Muscle layer of duodenum (tissue), 2 donors: ENCODE measurements at regions not wholly inside any gene's neighbourhood (a gene's known extent, or its start where the extent isn't known, plus 50 kb on each side); places are given as distances from the start of the nearest gene placed in this dataset.
"Not testable (repeated sequence)": the region's sequence is repeated elsewhere in the genome, so short reads cannot be mapped to it uniquely, and the experiment has no call there.

Experiments used
- H3K27ac ChIP-seq: one replicate; pipeline ENCODE4 v1.7.0; 2013; ENCODE audit warnings: mild to moderate bottlenecking, low read length
- H3K27me3 ChIP-seq: one replicate; pipeline ENCODE4 v1.7.0; 2013; ENCODE audit warnings: low read depth, mild to moderate bottlenecking, control low read depth, low read length
- H3K36me3 ChIP-seq, 2 donors: one replicate each; pipeline ENCODE4 v1.7.0; 2013; ENCODE audit warnings: low read length in 2 of 2, control low read depth in 1 of 2, mild to moderate bottlenecking in 1 of 2; ENCODE audit not compliant: insufficient read depth in 2 of 2, control insufficient read depth in 1 of 2
- H3K4me1 ChIP-seq, 2 donors: one replicate each; pipeline ENCODE4 v1.7.0; 2013; ENCODE audit warnings: low read length in 2 of 2, mild to moderate bottlenecking in 2 of 2, control low read depth in 1 of 2, moderate library complexity in 1 of 2; ENCODE audit not compliant: insufficient read depth in 2 of 2, control insufficient read depth in 1 of 2
- H3K4me3 ChIP-seq, 2 donors: one replicate each; pipeline ENCODE4 v1.7.0; 2013; ENCODE audit warnings: low read length in 2 of 2, low read depth in 1 of 2, mild to moderate bottlenecking in 1 of 2
- H3K9me3 ChIP-seq, 2 donors: one replicate each; pipeline ENCODE4 v1.7.0; 2013; ENCODE audit warnings: low read length in 2 of 2, control low read depth in 1 of 2, mild to moderate bottlenecking in 1 of 2; ENCODE audit not compliant: control insufficient read depth in 1 of 2
- donor health status: healthy.

DNA sequence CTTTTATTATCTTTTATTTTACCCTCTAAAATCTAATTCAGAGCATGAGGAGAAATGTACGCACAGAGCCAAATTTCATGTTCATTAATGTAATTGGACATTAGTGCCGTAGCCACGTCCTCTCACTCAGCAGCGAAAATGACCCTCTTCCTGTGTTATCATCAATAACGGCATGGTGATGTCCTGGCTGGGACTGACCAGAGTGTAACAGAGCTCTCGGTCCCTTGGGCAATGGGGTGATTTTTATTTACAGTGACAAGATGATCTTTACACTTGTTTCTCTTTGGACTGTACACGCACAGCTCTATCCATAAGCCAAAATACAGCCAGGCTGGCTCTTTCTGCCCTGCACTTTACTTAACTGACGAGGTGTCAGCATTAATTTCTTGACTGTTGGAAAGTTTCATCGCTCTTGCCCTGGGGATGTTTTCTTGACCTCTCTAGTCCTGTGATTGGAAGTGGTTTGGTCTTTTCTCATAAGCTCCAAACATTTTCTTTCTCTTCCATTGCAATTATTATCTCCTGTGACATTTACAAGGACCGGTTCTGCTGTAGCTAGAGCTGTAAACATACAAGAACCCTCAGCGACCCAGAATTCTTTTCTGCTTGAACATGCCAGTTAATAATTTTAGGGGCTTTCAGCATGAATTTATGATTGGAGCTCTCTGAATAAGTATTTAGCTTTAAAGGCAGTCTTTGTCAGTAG, 308.0 kb upstream of the PIK3C3 start:
- Histone ChIP-seq H3K4me1 (no peaks in the 10 kb centered on the region), H3K9me3 (no peaks in the 10 kb centered on the region), H3K4me3 (no peak overlapping the region), H3K27ac (no peak overlapping the region), H3K27me3 (no peaks in the 10 kb centered on the region), H3K36me3 (no peaks in the 10 kb centered on the region)

DNA sequence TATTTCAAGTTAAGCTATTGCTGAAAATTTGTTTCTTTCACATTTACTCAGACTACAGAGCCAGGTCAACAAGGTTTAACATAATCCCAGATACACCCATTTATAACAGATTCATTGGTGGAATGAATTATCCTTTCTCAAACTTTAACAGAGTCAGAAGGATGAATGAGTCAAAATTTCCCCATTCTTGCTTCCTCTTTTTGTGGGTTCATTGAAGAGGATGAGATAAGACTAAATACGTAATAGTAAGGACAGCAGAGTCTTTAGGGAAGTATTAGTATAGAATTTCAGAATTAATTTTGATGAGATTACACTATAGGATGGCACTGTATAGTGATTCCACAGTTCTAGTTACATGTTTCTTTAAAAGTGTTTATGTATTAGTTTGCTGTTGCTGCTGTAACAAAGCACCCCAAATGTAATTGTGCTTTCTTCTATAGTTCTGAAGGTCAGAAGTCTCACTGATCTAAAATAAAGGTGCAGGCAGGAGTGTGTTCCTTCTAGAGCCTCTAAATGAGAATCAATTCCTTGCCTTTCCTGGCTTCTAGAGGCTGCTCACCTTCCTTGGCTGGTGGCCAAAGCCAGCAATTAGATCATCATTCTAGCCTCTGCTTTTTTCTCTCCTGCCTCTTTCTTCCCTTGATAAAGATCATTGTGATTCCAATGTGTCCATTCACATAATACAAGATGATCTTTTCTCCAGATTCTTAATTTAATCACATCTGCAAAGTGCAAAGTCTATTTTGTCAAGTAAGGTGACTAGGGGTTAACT, 309.3 kb upstream of the PIK3C3 start:
- Histone ChIP-seq H3K9me3 (no peaks in the 10 kb centered on the region), H3K27ac (no peak overlapping the region), H3K27me3 (no peaks in the 10 kb centered on the region), H3K36me3 (no peaks in the 10 kb centered on the region), H3K4me3 (no peak overlapping the region), H3K4me1 (no peaks in the 10 kb centered on the region)

DNA sequence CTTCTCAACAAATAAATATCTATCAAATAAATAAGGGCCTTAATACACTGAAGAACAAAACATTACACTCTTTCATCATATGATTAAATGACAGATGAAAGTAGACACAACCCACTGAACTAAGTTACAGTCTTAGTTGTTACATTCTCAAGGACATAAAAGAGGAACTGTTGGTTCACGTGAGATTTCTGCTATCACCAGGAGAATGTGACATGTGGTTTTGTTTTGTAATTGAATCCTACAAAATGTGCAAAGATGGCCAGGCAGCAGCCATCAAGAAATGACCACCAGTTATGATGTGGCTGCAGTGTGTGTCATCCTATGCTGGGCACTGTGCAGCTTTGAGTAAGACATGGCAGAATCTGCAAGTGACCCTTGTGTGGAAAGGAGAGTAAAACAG, 310.6 kb upstream of the PIK3C3 start:
- Histone ChIP-seq H3K4me1 (no peaks in the 10 kb centered on the region), H3K4me3 (no peak overlapping the region), H3K27me3 (no peaks in the 10 kb centered on the region), H3K27ac (no peak overlapping the region), H3K36me3 (no peaks in the 10 kb centered on the region), H3K9me3 (no peaks in the 10 kb centered on the region)

DNA sequence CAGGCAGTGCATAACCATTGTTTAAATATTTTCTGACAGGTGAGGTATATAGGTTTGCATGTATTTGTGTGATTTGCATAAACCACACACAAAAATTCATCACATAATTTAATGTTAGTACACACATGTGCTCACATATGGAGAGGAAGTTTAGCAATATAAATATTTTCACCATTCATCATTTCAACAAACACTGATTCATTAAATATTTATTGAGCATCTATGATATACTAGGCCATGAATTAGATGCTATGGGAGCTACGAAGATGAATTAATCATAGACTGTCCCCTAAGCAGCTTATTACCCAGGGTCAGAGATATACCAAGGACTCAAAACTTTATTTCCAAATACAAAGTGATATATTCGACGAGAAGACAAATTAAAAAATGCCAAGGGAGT, 311.6 kb upstream of the PIK3C3 start:
- no peak overlapping the region for H3K4me3 ChIP-seq
- H3K36me3 ChIP-seq, result no peaks in the 10 kb centered on the region
- H3K27ac ChIP-seq, result no peak overlapping the region

DNA sequence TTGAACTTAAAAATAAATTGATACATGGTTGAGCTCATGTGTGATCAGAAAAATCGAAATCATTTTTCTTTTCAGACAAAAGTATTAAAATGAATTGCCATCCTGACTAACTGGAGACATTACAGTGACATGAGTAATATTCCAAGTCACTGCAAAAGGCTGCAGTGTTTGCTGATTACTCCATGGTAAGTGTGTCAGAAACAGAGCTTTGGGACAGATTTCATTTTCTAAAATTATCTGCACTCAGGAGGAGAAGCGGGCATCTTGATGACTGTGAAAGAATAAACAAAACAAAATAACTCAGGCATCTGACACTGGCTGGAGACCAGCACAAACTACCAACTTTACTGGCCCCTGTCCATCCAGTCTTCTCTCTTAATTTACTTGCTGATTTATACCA, 312.3 kb upstream of the PIK3C3 start:
- H3K27me3 ChIP-seq, result no peaks in the 10 kb centered on the region
- H3K4me1 ChIP-seq, result no peaks in the 10 kb centered on the region
- H3K4me3 ChIP-seq, result no peak overlapping the region
- no peak overlapping the region for H3K27ac ChIP-seq
- H3K9me3 ChIP-seq, result no peaks in the 10 kb centered on the region
- H3K36me3 ChIP-seq, result no peaks in the 10 kb centered on the region

More for the DNA sequence above, 311.6 kb upstream of the PIK3C3 start:
- H3K9me3 ChIP-seq, result no peaks in the 10 kb centered on the region
- H3K27me3 ChIP-seq, result no peaks in the 10 kb centered on the region
- no peaks in the 10 kb centered on the region for H3K4me1 ChIP-seq

DNA sequence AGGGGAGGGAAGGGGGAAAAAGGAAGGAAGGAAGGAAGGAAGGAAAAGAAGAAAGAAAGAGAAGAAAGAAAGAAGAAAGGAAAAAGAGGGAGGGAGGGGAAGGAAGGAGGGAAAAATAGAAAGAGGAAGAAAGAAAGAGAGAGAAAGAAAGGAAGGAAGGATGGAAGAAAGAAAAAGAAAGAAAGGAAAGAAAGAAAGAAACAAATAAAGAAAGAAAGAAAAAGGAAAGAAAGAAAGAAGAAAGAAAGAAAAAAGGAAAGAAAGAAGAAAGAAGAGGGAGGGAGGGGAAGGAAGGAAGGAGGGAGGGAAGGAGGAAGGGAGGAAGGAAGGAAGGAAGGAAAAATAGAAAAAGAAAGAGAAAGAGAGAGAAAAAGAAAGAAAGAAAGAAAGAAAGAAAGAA, 315.8 kb upstream of the PIK3C3 start:
- H3K4me1 ChIP-seq, result no peaks in the 10 kb centered on the region
- H3K4me3 ChIP-seq, result no peak overlapping the region
- H3K9me3 ChIP-seq, result no peaks in the 10 kb centered on the region
- no peak overlapping the region for H3K27ac ChIP-seq
- H3K36me3 ChIP-seq, result no peaks in the 10 kb centered on the region
- H3K27me3 ChIP-seq, result no peaks in the 10 kb centered on the region

DNA sequence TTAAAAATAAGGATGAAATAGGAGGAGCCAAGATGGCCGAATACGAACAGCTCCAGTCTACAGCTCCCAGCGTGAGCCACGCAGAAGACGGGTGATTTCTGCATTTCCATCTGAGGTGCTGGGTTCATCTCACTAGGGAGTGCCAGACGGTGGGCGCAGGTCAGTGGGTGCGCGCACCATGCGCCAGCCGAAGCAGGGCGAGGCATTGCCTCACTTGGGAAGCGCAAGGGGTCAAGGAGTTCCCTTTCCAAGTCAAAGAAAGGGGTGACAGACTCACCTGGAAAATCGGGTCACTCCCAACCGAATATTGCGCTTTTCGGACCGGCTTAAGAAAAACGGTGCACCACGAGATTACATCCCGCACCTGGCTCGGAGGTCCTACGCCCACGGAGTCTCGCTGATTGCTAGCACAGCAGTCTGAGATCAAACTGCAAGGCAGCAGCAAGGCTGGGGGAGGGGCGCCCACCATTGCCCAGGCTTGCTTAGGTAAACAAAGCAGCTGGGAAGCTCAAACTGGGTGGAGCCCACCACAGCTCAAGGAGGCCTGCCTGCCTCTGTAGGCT, 323.2 kb upstream of the PIK3C3 start:
- not testable (repeated sequence) for H3K4me3 ChIP-seq, H3K27me3 ChIP-seq, H3K36me3 ChIP-seq, H3K27ac ChIP-seq, H3K9me3 ChIP-seq, H3K4me1 ChIP-seq

DNA sequence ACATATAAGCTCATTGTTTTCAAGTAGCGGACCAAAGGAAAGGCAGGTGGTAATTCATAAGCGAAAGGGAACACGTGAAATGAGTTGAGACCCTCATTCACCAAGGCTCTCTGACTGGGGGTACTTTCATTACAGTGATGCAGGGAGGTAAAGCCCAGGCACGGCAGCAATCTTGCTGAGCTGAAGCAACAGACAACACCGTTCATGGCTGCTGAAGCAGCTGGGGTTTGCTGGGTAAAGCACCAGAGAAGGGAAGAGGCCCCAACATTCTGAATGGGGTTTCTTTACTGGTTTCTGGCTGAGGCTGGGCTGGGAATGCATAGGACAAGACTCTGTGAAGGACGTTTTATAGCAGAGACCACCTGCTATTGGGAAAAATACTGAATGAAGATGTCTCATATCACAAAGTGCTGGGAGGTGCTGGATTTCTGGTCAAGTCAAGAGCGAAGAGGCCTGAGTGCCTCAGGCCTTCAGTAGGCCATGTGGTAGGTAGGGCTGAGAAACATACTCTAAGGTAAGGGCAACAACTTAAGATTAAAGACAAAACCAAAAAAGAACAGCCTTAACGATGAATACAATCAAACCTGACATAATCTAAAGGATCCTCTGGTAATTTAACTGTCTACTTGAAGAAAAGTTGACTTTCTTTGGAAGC, 324.7 kb upstream of the PIK3C3 start:
- Histone ChIP-seq H3K27me3 (no peaks in the 10 kb centered on the region), H3K27ac (no peak overlapping the region), H3K4me3 (no peak overlapping the region), H3K36me3 (no peaks in the 10 kb centered on the region), H3K9me3 (no peaks in the 10 kb centered on the region), H3K4me1 (no peaks in the 10 kb centered on the region)

DNA sequence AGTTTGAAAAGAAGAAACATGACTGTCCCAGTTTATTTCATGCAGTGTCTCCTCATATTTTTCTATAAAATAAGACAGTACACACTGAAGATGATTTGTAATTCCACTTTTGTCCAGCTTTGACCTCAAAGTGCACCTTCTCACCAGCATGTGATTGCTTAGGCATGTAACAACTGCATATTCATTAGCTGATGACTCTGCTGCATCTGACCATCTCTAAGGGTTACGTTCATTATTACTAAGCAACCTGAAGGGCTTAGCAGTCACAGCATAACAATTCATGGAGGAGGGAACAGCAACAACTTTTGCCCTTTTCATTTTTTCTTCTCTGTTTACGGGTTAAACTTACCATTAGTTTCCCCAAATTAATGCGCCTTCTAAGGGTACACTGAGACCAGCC, 330.6 kb upstream of the PIK3C3 start:
- H3K4me3 ChIP-seq, result no peak overlapping the region
- no peaks in the 10 kb centered on the region for H3K4me1 ChIP-seq
- H3K36me3 ChIP-seq, result no peaks in the 10 kb centered on the region
- no peaks in the 10 kb centered on the region for H3K9me3 ChIP-seq
- no peak overlapping the region for H3K27ac ChIP-seq
- no peaks in the 10 kb centered on the region for H3K27me3 ChIP-seq

DNA sequence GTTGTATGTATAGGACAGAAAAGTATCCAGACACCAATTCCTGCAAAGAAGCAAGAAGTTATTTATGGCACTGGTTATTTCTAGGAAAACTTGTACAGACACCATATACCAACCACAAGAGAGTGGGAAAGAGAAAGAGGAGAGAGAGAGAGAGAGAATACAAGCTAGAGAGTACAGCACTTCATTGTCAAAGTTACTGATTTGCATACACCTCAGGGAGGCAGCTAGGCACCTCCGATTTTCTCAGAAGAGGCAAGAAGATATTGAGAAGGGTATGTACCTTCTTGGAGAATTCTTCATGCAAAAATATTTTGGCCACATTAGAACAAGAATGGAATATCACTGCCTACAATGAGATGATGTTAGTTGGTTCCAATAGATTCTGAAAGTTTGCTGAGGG, 333.9 kb upstream of the PIK3C3 start:
- Histone ChIP-seq H3K4me1 (no peaks in the 10 kb centered on the region), H3K9me3 (no peaks in the 10 kb centered on the region), H3K36me3 (no peaks in the 10 kb centered on the region), H3K27ac (no peak overlapping the region), H3K27me3 (no peaks in the 10 kb centered on the region), H3K4me3 (no peak overlapping the region)

DNA sequence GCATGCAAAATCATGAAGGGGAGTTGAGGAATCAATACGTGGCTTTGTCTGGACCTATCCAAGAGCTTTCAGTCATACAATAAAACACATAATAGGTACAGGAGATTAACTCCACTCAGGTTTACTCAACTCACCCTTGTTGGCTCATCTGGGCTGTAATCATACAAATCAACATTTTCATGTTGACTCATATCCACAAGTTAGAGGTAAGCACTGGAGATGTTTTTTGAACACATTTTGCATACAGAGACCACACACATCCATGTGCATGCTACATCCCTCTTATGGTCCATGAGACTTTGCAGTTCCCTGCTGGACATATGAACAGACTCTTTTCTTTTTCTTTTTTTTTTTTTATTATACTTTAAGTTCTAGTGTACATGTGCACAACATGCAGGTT, 336.9 kb upstream of the PIK3C3 start:
- no peaks in the 10 kb centered on the region for H3K36me3 ChIP-seq
- no peaks in the 10 kb centered on the region for H3K9me3 ChIP-seq
- no peaks in the 10 kb centered on the region for H3K27me3 ChIP-seq
- H3K4me1 ChIP-seq, result no peaks in the 10 kb centered on the region
- no peak overlapping the region for H3K4me3 ChIP-seq
- no peak overlapping the region for H3K27ac ChIP-seq
